ENCODE measurements at regions not wholly inside any gene's neighbourhood (a gene's known extent, or its start where the extent isn't known, plus 50 kb on each side); places are given as distances from the start of the nearest gene placed in this dataset.

- TF ChIP-seq FOXP1 (CRISPR knock-in tag; IDR thresholded peaks at IDR 0.05; ENCODE audit: borderline replicate concordance): no peak
These were observed 183.4 kb upstream of the SULF2 start (continued) for GRCh38 chr20:47968541-47969310.

DNA sequence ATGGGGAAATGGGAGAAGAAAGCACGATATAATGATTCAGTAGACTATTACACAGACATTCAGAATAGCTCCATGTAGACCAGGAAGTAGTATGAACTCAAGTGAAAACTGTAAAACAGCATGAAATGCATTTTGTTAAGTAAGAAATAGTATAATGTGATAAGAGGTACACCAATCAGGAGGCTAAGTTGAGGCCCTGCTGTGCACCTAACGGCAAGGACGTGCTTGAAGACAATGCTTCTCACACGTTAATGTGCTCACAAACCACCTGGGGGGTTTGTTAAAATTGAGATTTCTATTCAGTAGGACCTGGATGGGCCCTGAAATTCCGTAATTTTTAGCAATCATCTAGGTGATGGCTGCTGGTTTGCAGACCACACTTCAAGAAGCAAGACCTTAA, 178.9 kb upstream of the SULF2 start:
- no peak for TF ChIP-seq MXD4 (CRISPR knock-in tag; IDR thresholded peaks at IDR 0.05; ENCODE audit: borderline replicate concordance)
- no peaks in the 10 kb centered on the region for H3K9me3 Mint-ChIP-seq
- ATAC-seq: no peak
- DNase-seq (ENCODE audit: low spot score): no peak
- no peak overlapping the region for H3K4me3 Mint-ChIP-seq
- H3K4me1 Mint-ChIP-seq: peaks cover 26% of the 10 kb centered on the region
- H3K27ac Mint-ChIP-seq: no peak overlapping the region
- ChIA-PET CTCF (no interaction called here), POLR2A (no interaction called here)
- no peaks in the 10 kb centered on the region for H3K27me3 Mint-ChIP-seq (ENCODE audit: low read depth)
- no peaks in the 10 kb centered on the region for H3K36me3 Mint-ChIP-seq

GRCh38 chr20:47963022-47963421, 177.7 kb upstream of the SULF2 start:
- ATAC-seq: no peak
- CTCF ChIA-PET: no interaction called here
- H3K4me3 Mint-ChIP-seq: no peak overlapping the region

DNA sequence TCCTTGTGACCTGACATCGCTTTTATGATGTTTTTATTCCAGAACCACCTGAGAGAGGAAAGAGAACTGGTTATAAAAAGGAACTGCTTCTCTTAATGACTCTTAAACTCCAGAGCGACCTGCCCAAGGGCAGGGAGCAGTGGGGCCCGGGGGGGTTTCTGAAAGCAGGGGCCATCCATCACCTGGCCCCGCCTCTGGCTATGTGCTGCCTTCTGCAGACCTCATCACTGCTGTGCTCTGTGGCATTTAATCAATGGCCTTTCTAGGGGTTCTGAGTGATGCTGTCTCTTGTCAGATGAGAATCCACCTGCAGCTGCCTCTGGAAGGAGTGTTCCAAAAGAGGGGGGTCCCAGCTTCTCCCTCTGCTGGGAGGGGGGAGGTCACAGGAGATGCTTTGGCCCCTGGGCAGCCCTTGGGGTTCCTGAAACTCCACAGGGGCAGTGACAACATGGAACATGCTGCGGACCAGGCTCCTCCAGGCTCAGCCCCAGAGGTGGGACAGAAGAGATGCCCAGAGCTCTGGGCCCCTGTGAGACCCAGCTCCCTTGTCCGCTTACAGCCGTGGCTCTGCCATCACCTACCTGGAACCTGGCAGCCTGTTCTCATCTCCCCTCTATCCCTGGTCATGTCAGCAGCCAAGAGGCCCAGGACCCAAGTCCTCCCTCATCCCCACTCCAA, 177.1 kb upstream of the SULF2 start:
- no peaks in the 10 kb centered on the region for H3K36me3 Mint-ChIP-seq
- TF ChIP-seq MLX (CRISPR knock-in tag; IDR thresholded peaks at IDR 0.05): no peak
- ChIA-PET CTCF (interaction anchor here (0.6 kb wide), 1 partner anchor 292 kb away, joined by 3 read pairs; no protein-coding TSS in a partner anchor), POLR2A (no interaction called here)
- H3K4me1 Mint-ChIP-seq: peaks cover 25% of the 10 kb centered on the region
- no peak overlapping the region for H3K27ac Mint-ChIP-seq
- ATAC-seq (no peak), DNase-seq (ENCODE audit: low spot score) (no peak)
- no peaks in the 10 kb centered on the region for H3K27me3 Mint-ChIP-seq (ENCODE audit: low read depth)
- no peak overlapping the region for H3K4me3 Mint-ChIP-seq
- H3K9me3 Mint-ChIP-seq: no peaks in the 10 kb centered on the region

More at GRCh38 chr20:47963022-47963421, 177.7 kb upstream of the SULF2 start:
- H3K27me3 Mint-ChIP-seq (ENCODE audit: low read depth): no peaks in the 10 kb centered on the region
- POLR2A ChIA-PET: no interaction called here
- TF ChIP-seq, protein P1, sequence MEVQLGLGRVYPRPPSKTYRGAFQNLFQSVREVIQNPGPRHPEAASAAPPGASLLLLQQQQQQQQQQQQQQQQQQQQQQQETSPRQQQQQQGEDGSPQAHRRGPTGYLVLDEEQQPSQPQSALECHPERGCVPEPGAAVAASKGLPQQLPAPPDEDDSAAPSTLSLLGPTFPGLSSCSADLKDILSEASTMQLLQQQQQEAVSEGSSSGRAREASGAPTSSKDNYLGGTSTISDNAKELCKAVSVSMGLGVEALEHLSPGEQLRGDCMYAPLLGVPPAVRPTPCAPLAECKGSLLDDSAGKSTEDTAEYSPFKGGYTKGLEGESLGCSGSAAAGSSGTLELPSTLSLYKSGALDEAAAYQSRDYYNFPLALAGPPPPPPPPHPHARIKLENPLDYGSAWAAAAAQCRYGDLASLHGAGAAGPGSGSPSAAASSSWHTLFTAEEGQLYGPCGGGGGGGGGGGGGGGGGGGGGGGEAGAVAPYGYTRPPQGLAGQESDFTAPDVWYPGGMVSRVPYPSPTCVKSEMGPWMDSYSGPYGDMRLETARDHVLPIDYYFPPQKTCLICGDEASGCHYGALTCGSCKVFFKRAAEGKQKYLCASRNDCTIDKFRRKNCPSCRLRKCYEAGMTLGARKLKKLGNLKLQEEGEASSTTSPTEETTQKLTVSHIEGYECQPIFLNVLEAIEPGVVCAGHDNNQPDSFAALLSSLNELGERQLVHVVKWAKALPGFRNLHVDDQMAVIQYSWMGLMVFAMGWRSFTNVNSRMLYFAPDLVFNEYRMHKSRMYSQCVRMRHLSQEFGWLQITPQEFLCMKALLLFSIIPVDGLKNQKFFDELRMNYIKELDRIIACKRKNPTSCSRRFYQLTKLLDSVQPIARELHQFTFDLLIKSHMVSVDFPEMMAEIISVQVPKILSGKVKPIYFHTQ (CRISPR knock-in tag; IDR thresholded peaks at IDR 0.05): no peak
- TF ChIP-seq SOX15 (CRISPR knock-in tag; IDR thresholded peaks at IDR 0.05) (no peak), RORB (CRISPR knock-in tag; IDR thresholded peaks at IDR 0.05) (no peak), MYBL2 (CRISPR knock-in tag; IDR thresholded peaks at IDR 0.05) (no peak), ELF4 (CRISPR knock-in tag; IDR thresholded peaks at IDR 0.05; ENCODE audit: low read depth) (no peak)
- TF ChIP-seq, protein P2, sequence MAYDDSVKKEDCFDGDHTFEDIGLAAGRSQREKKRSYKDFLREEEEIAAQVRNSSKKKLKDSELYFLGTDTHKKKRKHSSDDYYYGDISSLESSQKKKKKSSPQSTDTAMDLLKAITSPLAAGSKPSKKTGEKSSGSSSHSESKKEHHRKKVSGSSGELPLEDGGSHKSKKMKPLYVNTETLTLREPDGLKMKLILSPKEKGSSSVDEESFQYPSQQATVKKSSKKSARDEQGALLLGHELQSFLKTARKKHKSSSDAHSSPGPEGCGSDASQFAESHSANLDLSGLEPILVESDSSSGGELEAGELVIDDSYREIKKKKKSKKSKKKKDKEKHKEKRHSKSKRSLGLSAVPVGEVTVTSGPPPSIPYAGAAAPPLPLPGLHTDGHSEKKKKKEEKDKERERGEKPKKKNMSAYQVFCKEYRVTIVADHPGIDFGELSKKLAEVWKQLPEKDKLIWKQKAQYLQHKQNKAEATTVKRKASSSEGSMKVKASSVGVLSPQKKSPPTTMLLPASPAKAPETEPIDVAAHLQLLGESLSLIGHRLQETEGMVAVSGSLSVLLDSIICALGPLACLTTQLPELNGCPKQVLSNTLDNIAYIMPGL (CRISPR knock-in tag; IDR thresholded peaks at IDR 0.05): no peak
- no peak overlapping the region for H3K27ac Mint-ChIP-seq
- no peaks in the 10 kb centered on the region for H3K36me3 Mint-ChIP-seq
- peaks cover 25% of the 10 kb centered on the region for H3K4me1 Mint-ChIP-seq
- no peak for DNase-seq (ENCODE audit: low spot score)
- H3K9me3 Mint-ChIP-seq: no peaks in the 10 kb centered on the region
